ENCODE measurements at regions not wholly inside any gene's neighbourhood (a gene's known extent, or its start where the extent isn't known, plus 50 kb on each side); places are given as distances from the start of the nearest gene placed in this dataset.

DNA sequence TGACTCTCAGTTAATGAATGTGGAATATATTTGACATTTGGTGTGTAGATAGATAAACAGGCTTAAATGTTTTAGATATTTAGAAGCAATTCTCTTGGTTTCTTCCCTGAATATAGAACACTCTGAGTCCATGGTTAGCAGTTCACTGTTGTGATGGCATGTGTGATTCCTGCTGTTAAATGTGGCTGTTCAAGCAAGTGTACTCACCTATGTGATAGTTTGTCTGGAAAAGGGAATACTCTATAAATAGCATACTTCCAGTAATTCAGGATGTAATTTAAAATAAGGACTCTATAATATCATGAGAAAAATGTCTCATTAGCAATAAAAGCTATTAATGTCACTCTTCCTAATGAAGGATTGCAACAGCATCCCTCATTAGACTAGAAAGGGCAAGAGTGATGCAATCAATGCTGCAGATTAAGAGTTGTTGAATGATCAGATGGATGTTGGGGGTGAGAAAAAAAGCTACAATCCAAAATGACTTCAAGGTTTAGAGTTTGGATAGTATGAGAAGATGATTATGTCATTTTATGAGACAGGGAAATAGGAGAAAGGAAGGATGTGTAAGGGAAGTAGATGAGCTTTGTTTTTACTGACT lies 201.8 kb upstream of the WDFY3 start:
- TF ChIP-seq TAF1 (IDR thresholded peaks at IDR 0.05; ENCODE audit: borderline replicate concordance, low read depth, low read length) = no peak
- no peak for TF ChIP-seq POLR2A (IDR thresholded peaks at IDR 0.05; ENCODE audit: low read depth, low read length)
- TF ChIP-seq POLR2AphosphoS5 (IDR thresholded peaks at IDR 0.05; ENCODE audit: low read depth, low read length) = no peak

Measured in GM12892 (cell line).